ENCODE measurements at regions not wholly inside any gene's neighbourhood (a gene's known extent, or its start where the extent isn't known, plus 50 kb on each side); places are given as distances from the start of the nearest gene placed in this dataset.

DNA sequence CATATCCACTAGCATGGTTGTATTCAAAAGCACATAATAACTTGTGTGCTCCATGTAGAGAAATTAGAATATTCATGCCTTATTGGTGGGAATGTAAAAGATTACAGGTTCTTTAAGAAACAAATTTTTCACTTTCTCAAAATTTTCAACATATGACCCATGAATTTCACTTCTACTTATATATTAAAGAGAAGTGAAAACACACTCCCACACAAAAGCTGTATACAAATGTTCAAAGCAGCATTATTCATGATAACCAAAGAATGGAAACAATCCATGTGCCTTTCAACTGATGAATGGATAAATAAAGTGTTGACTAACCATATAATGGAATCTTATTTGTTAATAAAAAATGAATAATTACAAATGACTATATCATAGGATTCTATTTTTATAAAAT is 694.5 kb upstream of the PCDH15 start:
- peak in 1 of 2 donors; percentile 8 for DNase-seq

DNA sequence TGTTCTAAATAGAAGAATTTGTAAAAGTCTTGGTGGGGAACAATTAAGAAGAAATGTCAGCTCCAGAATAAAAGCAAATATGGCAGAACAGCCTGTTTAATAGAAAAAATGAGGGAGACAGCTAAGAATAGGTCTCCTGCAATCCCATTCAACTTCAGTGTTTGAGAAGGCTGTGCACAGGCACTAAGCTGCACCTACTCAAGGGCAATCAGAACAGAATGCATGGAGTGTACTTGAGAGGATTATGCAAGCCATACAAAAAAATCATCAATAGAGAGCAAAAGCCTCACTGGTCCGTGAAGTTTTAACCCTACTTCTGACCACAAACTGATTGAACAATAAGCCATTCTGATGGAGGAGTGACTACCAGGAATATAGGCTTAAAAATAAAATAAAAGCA is 690.7 kb upstream of the PCDH15 start:
- DNase-seq = no peak

DNA sequence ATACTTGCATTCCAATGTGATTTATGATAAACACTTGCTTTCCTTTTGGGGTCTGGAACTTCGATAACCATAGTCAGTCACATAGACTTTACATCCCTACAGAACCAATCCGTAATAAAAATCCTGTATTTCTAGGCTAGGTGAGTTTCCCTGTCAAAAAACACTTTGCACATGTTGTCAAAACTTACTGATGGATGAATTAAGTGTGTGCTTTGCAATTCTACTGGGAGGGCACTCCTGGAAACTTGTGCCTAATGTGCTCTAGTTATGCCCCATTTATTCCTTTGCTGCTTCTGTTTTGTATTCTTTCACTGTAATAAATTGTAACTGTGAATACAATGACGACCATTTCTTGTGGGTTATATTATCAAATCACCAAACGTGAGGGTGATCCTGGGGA is 684.8 kb upstream of the PCDH15 start:
- no peak for DNase-seq

DNA sequence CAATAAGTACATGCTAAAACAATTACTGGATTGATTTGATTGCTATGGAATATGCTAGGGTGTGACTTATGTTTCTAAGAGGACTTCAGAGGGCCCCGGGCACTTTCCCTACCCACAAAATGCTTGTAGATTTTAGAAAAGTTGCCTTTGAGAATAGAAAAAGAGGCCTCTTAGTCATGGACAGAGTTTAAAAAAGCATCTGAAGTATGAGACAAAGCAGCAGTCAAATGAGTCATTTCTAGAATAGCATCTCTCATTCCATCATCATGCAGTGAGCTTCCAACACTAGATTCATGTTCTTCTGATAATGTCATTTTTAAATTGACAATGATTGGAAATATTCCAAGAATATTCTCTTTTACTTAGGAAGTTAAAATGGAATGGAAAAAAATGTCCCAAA is 675.1 kb upstream of the PCDH15 start:
- DNase-seq = no peak

DNA sequence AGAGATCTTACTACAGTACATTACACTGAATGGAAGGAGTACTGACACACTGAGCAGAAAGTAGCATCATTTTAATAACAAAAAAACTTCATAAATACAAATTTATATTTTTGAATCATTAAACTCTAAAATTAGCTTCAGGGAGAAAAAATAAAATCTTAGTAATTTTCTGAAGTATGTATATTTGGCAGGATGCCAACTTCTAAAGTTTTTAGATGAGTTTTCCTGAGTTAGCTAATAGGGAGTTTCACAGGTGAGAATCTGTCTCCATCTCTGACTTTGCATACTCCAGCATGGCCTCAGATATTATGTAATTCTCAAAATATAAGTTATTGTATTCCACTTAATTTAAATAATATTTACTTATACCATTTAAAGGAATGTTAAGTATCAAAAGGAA is 673.2 kb upstream of the PCDH15 start:
- DNase-seq = no peak

DNA sequence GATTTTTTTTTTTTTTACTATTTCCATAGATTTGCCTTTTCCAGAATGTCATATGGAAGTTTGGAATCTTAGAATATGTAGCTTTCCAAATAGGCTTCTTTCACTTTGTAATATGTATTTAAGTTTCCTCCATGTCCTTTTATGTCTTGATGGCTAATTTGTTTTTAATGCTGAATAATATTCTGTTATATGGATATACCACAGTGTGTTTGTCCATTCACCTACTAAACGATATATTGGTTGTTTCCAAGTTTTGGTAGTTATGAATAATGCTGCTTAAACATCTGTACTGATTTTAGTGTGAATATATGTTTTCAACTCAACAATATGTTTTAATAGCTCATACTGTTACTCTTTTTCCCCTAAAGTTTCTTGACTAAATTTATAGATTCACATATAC is 669.8 kb upstream of the PCDH15 start:
- DNase-seq = no peak

DNA sequence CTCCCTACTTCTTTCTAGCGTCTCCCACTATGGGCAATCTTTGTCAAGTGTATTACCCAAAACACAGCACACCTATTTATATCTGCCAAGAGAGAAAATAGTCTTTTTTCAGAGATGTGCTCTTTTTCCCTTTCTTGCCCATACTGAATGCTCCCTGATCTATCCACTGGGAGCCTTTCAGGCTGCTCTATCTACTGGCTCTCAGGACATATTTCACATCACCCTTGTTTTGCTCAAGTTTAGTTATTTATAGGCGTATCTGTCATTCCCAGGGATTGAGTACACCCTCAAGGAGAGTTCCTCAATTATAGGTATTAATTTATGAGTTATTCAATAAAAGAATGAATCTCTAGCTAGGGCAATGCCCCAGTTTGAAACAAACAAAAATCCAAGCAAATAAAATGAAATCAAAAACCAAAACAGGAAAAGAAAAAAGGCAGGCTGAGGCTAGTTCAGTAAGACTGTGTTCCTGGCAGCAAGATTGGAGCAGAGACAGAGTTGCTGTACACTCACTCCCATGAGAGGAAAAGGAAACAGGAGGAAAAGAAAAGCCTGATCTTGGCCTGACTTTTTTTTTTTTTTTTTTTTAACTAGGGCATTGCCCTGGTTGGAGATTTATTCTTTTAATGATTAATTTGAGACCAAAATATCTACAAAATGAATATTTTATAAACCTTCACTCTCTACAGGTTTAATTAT is 665.9 kb upstream of the PCDH15 start:
- no peak for DNase-seq

DNA sequence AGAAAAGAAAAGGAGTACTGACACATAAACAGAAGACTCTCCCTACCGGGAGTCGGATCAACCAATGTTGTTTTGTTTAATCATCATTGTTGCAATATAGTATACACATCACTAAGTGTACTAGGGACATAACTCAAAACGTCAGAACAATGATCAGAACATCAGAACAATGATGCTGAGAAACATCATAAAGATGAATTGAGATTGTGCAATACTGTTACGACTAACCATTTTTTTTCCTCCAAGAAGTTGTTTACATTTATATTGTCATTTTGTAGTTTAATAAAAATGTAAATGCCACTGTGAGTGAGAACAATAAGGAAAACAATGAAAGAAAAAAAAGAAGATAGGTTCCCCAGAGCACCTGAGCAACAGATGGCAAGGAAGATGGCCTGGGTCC is 663.1 kb upstream of the PCDH15 start:
- no peak for DNase-seq

DNA sequence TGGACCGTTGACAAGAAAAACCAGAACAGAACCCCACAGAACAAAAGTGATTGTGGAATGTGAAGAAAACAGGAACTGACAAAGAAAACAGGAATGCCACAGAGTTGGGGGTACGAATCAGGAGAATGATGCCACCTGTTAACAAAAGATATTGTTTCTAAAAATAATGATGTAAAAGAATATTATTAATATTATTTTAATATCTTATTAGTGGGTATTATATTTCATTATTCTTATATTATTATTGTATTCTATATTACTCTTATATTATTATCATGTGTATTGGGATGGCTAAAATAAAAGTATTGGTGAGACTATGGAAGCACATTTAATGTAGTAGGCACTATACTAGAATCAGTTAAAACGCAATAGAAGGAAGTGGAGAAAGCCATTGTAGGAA is 659.0 kb upstream of the PCDH15 start:
- no peak for DNase-seq

DNA sequence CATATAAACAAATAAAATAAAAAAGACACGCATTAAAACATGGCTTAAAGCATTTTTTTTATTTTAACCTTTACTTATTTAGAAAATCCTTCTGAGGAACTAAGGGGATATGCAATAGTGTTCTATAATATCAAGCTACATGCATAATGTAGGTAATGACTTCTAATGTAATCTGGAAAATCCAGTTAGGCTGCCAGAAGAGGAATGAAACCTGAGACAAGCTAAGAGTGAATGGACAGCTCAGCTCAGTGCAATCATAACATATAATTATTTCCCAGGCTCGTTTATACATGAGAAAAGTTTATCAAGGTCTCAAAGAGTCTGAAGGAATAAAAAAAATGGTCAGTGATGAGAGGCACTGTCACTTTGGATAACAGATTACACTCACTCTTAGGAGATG is 649.0 kb upstream of the PCDH15 start:
- no peak for DNase-seq

DNA sequence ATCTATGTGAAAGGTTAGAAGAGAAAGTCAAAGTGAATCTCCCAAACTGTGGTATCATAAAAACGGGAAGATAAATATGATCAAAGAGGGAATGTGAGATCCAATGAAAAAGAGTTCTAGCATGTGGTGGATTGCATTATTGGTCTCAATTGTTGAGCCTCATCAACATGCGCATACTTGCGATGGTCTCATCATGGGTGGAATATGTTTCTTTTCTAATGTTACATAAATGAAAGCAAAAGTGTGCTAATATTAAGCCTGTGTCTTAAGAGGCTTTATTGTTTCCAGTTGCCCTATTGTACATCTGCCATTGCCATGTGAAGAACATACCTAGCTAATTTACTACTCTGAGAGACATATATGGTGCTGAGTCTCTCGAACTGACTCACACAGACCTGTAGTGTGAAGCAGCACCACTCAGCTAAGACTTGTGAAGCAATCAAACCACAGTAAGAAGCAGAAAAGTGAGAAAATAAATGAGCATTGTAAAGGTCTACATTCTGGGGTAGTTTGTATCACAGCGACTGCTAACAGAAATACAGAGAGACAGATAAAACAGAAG is 645.5 kb upstream of the PCDH15 start:
- no peak for DNase-seq

DNA sequence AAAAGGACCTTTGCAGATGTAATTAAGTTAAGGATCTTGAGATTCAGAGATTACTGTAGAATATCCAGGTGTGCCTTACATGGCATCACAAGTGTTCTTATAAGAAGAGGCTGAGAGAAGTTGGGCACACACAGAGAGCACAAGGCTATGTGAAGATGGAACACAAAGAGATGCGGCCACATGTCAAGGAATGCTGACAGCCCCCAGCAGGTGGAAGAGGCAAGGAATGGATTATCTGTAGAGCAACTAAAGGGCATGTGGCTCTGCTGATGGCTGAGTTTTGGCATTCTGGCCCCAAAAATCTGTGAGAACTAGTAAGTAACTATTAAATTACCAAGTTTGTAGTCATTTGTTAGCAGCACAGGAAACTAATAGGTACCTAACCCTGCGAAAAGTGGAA is 640.7 kb upstream of the PCDH15 start:
- no peak for DNase-seq

DNA sequence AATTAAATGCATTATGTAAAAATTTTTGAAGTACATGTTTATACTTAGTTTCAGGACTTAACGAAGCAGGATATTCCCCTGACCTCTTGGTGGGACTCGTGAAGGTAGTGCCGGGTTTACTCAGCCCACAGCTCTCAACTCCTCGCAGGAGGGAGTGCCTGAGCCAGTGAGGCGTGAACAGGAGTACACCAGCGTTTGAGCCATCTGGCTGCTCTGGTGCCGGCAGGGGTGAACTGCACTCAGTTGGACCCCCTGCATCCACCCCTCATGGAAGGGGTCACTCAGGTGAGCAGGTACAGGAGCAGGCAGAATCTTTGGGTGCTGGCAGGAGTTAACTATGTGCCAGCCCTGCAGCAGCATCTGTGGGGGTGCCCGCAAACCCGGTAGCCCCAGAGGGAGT is 625.1 kb upstream of the PCDH15 start:
- no peak for DNase-seq

DNA sequence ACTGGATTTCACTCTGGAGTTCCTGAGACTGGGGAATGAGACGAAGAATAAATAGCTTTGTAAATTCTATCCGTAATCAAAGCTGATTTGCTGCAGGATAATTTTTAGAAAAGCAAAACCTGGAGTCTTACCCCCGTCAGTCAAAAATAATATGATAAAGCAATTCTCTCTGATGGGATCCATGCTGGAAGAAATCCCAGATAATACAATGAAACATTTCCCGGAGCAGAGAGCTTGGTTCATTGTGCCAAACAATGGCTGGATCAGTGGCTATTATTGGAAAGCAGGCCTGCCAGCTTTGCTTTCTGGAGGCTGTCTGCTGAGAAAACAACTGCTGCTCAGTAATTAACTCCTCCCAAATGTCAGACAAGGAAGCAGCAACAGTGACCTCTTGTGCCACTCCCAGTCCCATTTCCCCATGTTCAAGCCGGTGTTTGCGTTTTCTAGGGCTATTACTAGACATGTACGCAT is 609.4 kb upstream of the PCDH15 start:
- DNase-seq = no peak

DNA sequence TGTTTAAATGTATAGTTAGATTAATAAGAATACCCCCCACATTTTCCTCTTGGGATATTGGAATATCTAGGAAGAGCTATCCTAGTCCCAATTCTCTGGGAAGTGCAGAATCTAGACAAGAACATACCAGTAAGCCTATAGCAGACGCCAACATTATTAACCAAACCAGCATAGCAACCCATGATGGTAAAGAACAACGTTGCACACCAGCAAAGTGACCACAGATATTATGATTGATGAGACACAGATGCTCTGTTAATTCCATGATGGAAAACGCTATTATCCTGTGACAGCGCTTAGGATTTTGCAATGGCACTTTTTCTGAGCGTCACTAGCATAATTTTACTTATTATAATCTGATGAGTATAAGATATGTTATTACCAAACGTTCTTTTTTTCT is 603.1 kb upstream of the PCDH15 start:
- no peak for DNase-seq

DNA sequence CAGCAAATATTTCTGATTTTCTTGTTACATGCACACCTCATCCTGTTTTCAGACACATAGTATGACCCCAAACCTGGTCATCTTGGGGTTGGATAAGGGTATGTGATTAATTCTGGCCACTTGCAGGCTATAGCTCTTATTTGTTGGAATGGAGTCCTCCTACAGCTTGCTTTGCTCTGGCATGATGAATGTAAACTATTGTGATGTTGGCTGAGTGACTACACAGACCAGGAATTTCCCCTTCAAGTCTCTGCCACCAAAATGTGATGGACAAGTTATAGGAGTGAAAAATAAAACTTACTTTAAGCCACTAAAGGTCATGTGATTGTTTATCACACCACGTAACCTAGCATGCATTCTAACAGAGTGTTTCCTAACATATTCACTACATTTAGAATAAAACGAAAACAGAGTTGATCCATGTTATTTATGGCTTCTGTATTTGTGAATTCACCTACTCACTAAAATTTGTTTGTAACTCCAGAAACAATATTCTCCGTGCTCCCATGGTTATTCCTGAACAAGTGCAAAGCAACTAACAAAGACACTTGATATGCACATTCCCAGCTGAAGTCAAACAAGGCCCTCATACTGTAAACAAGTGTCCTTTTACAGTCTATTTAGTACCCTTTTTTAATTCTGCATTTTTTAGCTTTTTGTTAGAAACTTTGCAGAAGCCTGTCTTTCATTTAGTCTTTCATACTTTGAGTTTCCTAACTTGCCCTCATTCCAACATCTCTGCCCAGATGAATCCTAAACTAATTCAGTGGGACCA is 599.2 kb upstream of the PCDH15 start:
- DNase-seq = no peak

DNA sequence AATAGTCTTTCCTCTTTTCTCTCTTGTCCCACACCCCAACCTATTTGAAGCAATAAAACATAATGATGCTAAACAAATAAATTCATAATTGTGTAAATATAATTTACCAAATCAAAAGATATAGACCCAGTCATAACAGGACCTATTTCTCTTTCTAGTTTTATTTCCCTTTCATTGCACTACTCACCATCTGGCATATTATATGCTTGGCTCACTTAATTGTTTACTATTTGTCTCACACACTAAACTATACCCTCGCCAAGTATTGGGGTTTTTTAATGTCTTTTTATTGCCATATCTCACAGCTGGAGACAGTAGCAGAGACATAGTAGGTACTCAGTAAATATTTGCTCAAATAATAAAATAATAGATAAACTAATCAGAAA is 597.5 kb upstream of the PCDH15 start:
- no peak for DNase-seq

DNA sequence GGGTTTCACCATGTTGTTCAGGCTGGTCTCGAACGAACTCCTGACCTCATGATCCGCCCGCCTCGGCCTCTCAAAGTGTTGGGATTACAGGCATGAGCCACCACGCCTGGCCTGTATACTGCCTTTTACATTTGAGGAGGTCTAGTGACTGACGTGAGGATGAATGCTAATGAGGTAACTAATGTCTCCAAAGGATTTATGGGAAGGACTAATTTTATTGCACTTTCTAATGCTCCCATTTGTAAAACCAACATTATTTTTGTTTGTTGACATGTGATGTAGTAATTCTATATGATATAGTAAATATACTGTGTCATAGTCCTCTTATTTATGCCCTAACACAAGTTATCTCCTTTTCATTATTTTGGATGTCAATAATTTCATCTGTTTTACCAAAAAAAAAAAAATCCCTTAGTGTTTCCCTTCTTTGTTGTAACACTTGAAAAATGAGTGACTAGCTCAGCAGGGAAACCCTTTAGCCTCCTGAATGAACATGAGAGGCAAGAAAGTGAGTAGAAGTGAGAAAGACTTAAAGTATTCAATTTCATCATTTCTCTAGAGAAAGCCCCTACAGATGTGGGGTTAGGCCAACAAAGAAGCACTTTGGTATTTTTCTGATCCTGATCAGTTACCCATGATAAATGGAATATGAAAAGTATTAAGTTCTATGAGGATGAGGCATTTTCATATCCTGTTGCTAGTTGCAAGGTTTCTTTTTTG is 596.9 kb upstream of the PCDH15 start:
- DNase-seq = no peak

DNA sequence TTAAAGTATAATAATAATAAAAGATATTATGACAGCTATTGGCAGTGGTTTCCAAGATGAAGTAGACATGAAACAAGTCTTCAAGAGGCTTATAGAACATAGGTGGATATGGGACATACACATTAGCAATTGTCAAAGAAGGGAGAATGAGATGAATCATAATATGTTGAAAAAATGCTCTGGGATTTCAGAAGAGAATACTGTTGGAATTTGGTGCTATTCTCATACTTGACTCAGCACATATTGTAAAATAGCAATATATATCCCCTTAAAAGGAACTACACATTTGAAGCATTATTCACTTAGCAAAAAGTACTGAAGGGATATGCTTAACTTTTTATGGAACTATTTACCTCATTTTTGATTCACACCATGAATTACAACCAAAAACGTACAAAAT is 577.2 kb upstream of the PCDH15 start:
- no peak for DNase-seq

DNA sequence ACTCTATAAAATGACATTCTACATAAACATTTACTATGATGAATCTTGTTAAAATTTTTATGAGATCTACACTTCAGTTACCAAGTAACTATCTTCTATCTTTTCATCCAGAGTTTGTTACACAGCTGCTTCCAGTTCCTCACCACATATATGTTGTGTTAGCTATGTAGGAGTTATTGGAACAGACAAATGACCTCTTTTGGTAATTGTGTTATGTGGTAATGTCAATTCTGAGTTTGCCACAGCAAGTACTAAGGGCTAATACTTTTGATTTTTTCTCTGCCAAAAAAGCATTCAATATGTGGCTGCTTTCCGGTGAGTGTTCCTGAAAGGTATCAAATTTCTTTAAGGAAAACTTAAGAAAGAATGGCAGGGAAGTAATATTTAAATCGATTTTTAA is 573.9 kb upstream of the PCDH15 start:
- DNase-seq = no peak

DNA sequence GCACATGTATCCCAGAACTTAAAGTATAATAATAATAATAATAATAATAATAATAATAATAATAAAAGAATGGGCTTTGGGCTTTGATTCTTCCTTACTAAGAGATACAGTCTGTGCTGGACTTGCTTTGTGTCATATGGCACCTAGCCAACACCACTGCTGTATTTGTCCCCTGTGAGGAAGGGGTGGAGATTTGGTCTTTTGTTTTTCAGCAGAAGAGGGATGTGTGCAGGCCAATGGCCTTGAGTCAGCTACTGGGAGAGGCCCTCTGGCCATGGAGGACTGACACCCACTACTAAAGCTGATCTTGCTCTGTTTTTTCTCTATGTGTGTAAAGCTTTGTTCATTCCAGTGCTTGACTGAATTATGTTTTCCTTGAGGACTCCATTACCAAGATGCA is 573.0 kb upstream of the PCDH15 start:
- no peak for DNase-seq

DNA sequence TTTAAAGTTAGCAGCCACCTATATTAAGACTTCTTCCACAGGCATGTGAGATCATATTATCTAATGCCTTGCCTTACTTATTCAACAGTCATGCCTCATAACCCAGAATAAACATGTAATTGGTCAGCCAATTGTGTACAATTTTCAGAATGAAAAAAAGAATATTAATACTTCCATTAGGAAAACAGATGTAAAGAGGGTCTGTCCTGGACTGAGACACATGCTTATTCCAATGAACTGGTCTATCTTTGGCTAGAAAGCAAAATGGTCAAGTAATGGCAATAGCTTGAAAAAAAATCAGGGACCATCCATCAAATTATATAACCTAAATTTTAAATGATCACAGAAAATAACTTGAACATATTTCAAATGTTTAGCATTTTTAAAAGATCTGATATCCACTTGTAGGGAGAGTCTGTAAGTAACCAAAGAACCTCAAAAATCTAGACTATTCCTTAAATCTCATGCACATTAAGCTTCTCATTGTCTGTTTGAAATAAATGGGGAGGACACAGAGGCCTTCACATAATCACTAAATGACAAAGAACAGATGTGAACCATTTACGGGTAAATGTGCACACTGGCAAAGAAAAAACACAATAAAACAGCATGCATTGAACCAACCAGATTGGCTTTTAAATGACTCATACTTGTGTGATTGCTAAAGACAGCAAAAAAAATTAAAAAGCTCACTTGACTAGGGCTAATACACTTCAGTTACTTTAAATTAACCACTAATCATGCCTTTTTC is 568.8 kb upstream of the PCDH15 start:
- no peak for DNase-seq

DNA sequence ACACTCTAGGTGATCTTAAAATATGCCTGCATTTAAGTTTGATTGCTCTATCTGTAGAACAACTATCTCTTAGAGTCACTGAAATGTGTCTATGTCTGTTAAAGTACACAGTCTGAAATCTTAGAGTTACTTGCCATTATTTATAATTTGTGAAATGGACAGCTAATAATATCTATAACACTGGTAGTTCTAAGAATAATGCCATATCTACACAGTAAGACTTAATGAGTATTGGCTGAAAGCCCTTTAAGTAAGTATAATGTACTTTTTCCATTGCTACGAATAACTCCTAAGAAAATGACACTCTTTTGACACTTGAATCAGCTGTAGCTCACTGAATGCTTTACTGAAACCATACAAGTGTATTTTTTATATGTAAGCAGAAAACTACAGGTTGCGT is 567.4 kb upstream of the PCDH15 start:
- DNase-seq = no peak
